ENCODE measurements at regions not wholly inside any gene's neighbourhood (a gene's known extent, or its start where the extent isn't known, plus 50 kb on each side); places are given as distances from the start of the nearest gene placed in this dataset.

GRCh38 chr9:19994296-19994695, 205.5 kb upstream of the SLC24A2 start:
- TF ChIP-seq MAFK (IDR thresholded peaks at IDR 0.05; ENCODE audit: low read depth, low read length) (no peak), SMC3 (IDR thresholded peaks at IDR 0.05; ENCODE audit: low read depth, low read length) (no peak), USF2 (IDR thresholded peaks at IDR 0.05; ENCODE audit: low read depth, low read length) (no peak)
